ENCODE measurements at regions not wholly inside any gene's neighbourhood (a gene's known extent, or its start where the extent isn't known, plus 50 kb on each side); places are given as distances from the start of the nearest gene placed in this dataset.

GRCh38 chr6:144840619-144841018, 555.5 kb downstream of the UTRN start:
- no peak for DNase-seq (ENCODE audit: low spot score)

GRCh38 chr6:144843701-144844100, 558.6 kb downstream of the UTRN start:
- DNase-seq (ENCODE audit: low spot score): no peak

- DNase-seq (ENCODE audit: low spot score): no peak
These were observed 559.5 kb downstream of the UTRN start for GRCh38 chr6:144844596-144844995.

GRCh38 chr6:144845186-144845585, 560.1 kb downstream of the UTRN start:
- no peak for DNase-seq (ENCODE audit: low spot score)

- no peak for DNase-seq (ENCODE audit: low spot score)
These were observed 562.8 kb downstream of the UTRN start for GRCh38 chr6:144847916-144848315.

GRCh38 chr6:144849920-144850319, 564.8 kb downstream of the UTRN start:
- no peak for DNase-seq (ENCODE audit: low spot score)

GRCh38 chr6:144853603-144854002, 568.5 kb downstream of the UTRN start:
- DNase-seq (ENCODE audit: low spot score): no peak

- no peak for DNase-seq (ENCODE audit: low spot score)
These were observed 569.5 kb downstream of the UTRN start for GRCh38 chr6:144854654-144855053.

- no peak for DNase-seq (ENCODE audit: low spot score)
These were observed 570.2 kb downstream of the UTRN start for GRCh38 chr6:144855375-144855774.

- DNase-seq (ENCODE audit: low spot score): no peak
These were observed 570.8 kb downstream of the UTRN start for GRCh38 chr6:144855812-144856531.

- no peak for DNase-seq (ENCODE audit: low spot score)
These were observed 571.5 kb downstream of the UTRN start for GRCh38 chr6:144856622-144857021.

- DNase-seq (ENCODE audit: low spot score): no peak
These were observed 572.0 kb downstream of the UTRN start for GRCh38 chr6:144857086-144857485.

GRCh38 chr6:144862769-144863168, 577.6 kb downstream of the UTRN start:
- no peak for DNase-seq (ENCODE audit: low spot score)

GRCh38 chr6:144867761-144868160, 582.6 kb downstream of the UTRN start:
- no peak for DNase-seq (ENCODE audit: low spot score)

GRCh38 chr6:144870782-144871181, 585.6 kb downstream of the UTRN start:
- DNase-seq (ENCODE audit: low spot score): no peak

GRCh38 chr6:144873623-144874378, 588.7 kb downstream of the UTRN start:
- DNase-seq (ENCODE audit: low spot score): no peak

- no peak for DNase-seq (ENCODE audit: low spot score)
These were observed 591.6 kb downstream of the UTRN start for GRCh38 chr6:144876689-144877088.

GRCh38 chr6:144877118-144877517, 592.0 kb downstream of the UTRN start:
- DNase-seq (ENCODE audit: low spot score): no peak

GRCh38 chr6:144878577-144878976, 593.4 kb downstream of the UTRN start:
- DNase-seq (ENCODE audit: low spot score): no peak

GRCh38 chr6:144879436-144879835, 594.3 kb downstream of the UTRN start:
- no peak for DNase-seq (ENCODE audit: low spot score)

- DNase-seq (ENCODE audit: low spot score): no peak
These were observed 597.3 kb downstream of the UTRN start for GRCh38 chr6:144882425-144882824.

GRCh38 chr6:144883915-144884314, 598.8 kb downstream of the UTRN start:
- no peak for DNase-seq (ENCODE audit: low spot score)

- no peak for DNase-seq (ENCODE audit: low spot score)
These were observed 600.7 kb downstream of the UTRN start for GRCh38 chr6:144885817-144886216.

GRCh38 chr6:144886682-144887081, 601.5 kb downstream of the UTRN start:
- DNase-seq (ENCODE audit: low spot score): no peak

All from germinal center (tissue), 1 donor.